ENCODE measurements at regions not wholly inside any gene's neighbourhood (a gene's known extent, or its start where the extent isn't known, plus 50 kb on each side); places are given as distances from the start of the nearest gene placed in this dataset.

DNA sequence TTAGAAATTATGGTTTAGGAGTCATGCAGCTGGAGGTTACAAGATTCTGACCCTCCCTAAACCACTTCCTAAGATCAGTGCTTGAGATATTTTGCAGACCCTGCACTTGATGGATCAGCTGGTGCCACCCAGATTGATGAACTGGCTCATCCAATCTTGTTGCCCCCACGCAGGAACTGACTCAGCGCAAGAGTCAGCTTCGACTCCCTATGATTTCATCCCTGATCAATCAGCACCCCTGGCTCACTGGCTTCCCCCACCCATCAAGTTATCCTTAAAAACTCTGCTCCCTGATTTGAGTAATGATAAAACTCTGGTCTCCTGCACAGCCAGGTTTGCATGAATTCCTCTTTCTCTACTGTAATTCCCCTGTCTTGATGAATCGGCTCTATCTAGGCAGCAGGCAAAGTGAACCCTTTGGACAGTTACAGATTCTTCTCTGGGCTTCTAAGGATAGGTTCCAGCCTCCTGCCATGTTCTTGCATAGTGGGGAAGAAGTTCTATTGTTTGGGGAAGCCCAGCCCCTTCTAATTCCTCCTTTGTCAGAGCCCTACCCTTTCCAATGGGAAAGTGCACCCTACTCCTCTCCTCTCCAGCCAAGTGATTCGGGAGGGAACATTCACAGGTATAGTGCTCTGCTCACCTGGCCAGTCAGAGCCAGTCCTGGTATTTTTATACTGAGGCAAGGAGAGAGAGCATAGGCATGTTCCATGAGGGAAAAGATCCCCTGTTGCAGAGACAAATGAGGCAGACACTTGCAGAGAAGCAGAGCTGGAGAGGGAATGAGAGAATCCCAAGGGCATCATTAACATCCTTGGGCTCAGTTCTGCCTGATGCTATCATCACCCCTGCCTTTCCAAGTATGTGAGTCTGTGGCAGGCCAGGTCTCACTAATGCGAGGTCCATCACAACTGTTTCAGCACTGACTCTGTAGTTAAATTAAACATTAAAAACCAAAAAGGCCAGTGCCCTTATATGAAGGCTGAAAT lies 224.4 kb upstream of the GALNT17 start:
- DNase-seq = no peak

DNA sequence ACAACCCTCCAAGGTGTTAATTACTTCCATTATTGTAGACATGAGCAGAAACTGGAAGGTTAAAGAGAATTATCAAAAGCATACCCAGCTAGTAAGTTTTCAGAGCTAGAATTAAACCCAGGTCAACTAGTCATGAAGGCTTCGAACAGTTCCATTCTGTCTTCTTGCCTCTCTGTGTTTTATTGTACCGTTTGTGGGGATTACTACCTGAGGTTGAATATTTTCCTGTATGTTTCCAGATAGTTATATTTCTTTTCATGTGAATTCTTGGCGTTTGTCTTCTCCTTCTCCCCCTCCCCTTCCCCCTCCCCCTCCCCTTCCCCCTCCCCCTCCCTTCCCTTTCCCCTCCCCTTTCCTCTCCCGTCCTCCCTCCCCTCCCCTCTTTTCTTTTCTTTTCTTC lies 218.0 kb upstream of the GALNT17 start:
- DNase-seq = no peak

DNA sequence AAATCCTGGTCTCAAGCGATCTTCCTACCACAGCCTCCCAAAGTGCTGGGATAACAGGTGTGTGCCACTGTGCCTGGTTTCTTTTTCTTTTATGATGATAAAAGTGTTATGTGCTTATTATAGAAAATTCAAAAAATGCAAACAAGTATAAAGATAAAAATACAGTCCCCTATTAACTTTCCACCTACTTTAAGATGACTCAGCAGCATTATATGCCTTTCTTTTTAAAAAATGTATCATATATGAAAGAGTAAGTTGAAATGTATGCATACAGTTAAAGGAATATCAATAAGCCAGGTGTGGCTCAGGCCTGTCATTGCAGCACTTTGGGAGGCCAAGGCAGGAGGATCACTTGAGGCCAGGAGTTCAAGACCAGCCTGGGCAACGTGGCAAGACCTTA lies 216.9 kb upstream of the GALNT17 start:
- DNase-seq = no peak

DNA sequence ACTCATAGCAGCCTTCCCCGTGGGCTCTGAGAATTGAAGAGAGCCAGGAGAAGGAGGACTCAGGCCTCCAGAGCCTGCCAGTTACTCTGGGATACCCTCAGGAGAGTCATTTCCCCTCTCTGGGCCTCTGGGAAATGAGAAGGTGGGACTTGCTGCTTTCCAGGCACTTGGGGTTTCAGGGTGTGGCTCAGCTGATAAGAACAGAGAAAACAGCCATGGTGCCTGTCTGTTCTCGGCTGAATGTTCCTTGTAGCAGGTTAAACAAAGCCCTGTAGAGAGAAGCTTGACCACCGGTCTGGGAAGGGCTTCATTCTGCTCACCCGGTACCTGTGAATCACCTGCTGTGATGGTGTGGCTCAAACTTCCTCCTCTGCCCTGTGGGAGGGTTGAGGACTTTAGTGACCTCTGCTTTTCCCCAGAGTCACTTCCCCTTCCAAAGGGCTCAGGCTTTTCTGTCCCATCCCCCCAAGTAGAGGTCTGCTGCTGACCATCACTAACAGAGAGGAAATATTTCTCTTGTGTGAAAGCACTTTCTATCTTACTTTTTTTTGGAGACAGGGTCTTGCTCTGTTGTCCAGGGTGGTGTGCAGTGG lies 212.4 kb upstream of the GALNT17 start:
- DNase-seq = no peak

DNA sequence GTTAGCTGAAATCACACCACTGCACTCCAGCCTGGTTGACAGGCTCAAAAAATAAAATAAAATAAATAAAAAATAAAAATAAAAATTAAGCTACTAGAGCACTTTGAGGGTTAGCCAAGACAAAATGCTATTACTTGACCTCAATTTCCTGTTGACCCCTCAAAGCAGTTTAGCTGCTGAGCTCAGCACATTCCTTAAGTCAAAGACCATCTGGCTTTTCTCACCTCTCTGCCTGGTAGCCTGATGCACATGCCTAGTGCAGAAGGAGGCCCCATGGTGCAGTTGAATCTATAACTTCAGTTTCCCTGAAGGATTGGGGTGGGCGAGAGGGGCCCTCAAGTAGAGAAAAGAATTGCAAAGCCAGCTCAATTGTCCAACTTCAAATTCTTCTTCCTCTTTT lies 211.1 kb upstream of the GALNT17 start:
- no peak for DNase-seq

DNA sequence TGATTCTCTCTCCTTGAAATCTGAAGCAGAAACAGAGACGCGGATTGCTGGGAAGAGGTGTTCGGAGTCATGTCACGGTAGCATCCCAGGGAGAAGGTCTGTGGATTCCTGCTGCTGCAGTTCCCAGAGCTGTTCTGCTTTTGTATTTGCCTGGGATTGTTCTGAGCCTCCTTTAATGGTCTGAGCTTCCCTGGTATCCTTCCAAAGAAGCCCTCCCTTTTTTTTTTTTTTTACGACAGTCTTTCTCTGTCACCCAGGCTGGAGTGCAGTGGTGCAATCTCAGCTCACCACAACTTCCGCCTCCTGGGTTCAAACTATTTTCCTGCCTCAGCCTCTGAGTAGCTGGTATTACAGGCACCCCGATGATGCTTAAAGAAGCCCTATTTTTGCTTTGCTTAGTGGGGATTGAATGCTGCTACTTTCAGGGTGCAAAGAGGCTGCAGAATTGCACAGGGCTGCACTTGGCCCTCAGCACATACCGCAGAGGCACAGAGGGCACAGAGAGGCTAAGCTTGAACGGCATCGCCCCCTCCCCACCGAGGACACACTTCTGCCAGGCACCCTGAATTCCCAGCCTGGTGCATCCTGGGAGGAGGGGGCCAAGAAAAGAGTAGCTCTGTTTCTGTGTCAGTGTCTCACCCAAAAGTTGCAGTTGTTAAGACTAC lies 208.6 kb upstream of the GALNT17 start:
- DNase-seq = no peak

DNA sequence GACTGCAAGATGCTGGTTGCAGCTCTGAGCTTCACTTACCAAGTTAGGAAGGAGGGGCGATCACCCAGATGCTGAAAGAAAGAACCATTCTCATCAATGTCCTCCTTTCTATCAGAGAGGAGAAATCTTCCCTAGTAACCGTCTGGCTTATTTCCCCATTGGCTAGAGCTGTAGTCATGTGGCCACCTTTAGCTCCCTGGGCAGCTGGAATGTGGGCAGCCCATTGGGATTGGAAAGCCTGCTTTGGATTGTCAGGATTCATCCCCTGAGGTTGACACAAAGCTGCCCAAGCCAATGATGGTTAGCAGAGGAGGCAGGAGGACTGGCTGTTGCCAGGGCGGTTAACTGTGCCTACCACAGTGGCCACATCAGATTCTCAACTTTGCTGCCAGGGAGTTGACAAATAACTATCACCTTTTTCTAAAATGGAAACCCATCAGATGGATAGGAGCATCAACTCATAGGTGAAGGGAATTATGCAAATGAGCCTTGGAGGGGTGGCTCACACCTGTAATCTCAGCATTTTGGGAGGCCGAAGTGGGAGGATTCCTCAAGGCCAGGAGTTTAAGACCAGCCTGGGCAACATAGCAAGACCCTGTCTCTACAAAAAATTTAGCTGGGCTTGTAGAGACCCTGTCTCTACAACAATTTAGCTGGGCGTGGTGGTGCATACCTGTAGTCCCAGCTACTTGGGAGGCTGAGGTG lies 206.4 kb upstream of the GALNT17 start:
- no peak for DNase-seq

DNA sequence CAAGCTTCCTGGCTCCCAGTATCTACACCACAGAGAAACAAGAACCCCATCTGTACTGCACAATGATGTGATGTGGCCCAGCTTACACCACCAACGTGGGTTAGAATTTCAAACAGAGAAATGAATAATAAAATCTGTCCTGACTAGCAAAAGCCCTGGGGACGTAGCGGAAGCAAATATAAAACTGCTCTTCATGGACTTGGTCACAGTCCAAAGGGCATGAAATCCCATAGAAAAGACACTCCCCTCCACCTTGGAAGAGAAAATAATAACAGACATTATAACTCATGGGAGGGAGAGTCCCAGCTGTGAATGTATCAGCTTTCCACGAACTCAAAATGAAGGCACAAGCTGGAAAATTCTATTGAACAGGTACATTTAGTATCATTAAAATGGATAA lies 205.3 kb upstream of the GALNT17 start:
- DNase-seq = no peak

DNA sequence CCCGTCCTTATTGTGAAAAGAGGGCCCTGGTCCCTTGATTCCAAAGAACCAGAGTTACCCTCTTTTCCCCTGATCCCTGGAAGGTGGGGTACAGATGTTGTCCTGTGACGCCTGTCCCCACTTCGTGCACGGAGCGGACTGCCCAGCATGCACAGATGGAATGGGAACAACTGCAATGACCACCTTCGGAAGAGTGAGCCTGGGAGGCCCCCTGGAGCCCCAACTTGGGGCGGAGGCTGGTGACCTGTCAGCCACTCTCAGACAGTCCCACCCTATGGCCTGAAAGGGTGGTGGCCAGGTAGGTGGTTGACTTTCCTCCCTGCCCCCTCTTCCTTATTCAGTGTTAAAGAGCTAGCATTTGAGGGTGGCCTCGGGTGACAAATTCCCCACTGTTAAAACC lies 196.6 kb upstream of the GALNT17 start:
- no peak for DNase-seq

DNA sequence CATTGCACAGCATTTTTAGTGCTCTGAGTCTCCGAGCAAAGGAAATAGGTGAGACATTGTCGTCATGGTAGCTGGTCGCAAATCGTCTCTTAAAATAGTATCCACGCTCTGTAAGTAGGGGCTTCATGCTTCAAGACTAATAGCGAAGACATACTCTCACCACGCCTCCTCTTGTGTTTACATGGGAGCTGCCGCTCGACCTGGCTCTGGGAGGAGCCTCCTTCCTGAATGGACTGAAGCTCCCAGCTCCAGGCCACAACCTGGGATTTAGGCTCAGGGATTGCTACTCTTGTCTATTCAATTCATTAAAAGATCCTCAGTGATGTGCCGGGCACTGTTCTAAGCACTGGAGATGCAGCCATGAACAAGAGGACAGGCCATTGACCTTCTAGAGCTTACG lies 196.1 kb upstream of the GALNT17 start:
- no peak for DNase-seq

DNA sequence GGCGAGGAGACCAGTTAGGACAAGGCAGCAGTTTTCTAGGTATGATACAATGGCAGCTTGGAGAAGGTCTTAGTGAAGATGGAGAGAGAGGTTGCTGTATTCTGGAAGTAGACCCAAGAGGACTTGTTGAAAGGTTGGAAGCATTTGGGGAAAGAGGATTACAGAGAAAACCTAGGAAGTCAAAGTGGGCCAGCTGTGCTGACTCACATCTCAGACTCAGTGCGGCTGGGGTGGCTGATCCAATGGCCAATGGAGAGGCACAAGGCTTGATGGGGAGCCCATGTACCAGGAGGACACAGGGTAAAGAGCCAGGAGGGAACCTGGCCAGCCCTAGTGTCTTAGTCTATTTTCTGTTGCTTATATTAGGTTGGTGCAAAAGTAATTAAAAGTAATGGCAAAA lies 194.5 kb upstream of the GALNT17 start:
- no peak for DNase-seq

DNA sequence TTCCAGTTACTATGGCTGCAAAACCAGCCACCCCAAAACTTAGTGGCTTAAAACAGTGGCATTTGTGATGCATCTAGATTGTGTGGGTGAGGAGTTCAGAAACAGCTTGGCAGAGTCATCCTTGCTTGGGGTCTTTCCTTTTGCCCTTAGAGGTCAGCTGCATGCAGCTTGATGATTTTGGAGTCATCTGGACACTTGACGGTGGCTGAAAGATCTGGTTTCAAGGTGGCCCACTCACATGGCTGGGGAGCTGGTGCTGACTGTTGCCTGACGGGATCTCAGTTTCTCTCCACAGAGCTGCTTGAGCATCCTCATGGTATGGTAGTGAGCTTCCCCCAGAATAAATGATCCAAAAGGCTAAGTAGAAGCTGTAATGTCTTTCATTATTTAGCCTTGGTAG lies 191.3 kb upstream of the GALNT17 start:
- no peak for DNase-seq

DNA sequence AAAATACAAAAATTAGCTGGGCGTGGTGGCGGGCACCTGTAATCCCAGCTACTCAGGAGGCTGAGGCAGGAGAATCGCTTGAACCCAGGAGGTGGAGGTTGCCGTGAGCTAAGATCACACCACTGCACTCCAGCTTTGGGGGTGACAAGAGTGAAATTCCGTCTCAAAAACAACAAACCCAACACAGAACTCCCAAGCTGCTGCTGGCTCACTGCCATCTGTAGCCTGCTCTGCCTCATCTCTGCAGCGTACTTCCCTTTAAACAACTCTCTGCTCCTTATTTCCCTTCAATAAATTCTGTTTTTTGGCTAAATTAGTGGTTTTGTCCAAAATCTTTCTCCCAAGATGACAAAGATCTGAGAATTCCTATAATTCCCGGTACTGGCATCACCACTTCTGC lies 189.2 kb upstream of the GALNT17 start:
- no peak for DNase-seq

DNA sequence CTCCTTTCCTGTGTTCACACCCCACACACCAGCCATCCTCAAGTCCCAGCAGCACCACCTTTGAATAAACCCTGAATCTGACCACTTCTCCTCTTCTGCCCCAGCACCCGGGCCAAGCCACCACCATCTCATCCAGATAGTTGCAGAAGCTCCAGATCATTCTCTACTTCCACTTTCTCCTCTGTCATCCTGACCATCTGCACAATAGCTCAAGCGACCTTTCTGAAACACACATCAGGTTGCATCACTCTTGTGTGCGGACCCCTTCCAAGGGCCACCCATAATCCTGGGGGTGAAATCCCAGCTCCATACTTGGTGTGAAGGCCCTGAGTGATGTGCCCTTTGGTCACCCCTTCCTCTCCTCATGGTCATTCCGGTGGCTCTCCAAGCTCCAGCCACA lies 187.4 kb upstream of the GALNT17 start:
- DNase-seq = no peak

DNA sequence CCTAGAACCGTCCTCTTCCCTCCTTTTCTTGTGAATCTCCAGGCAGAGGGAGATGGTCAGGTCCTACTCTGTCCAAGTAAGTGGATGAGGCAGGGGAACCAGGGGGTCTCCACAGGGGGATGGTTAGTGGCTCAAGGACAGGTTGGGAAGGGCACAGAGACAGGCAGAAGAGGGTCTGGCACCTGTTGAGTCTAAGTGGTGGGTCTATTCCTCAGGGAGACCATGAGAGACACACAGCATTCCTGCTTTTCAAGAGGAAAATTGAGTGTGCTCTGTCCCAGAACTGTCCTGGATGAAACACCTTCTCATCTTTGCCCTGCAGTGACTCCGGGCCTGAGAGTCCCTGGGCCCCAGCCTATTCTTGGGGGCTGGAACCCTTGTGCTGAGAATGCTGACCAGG lies 184.8 kb upstream of the GALNT17 start:
- DNase-seq = no peak

DNA sequence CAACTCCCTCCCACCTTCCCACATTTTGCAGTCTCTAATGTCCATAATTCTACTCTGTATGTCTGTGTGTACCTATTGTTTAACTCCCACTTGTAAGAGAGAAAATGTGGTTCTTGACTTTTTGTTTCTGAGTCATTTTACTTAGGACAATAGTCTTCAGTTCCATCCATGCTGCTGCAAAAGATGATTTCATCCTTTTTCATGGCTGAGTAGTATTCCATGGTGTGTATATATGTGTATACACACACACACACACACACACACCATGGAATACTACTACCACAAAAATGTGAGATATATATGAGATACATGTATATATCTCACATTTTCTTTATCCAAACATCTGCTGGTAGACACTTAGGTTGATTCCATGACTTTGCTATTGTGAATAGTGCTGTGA lies 182.1 kb upstream of the GALNT17 start:
- DNase-seq = no peak

DNA sequence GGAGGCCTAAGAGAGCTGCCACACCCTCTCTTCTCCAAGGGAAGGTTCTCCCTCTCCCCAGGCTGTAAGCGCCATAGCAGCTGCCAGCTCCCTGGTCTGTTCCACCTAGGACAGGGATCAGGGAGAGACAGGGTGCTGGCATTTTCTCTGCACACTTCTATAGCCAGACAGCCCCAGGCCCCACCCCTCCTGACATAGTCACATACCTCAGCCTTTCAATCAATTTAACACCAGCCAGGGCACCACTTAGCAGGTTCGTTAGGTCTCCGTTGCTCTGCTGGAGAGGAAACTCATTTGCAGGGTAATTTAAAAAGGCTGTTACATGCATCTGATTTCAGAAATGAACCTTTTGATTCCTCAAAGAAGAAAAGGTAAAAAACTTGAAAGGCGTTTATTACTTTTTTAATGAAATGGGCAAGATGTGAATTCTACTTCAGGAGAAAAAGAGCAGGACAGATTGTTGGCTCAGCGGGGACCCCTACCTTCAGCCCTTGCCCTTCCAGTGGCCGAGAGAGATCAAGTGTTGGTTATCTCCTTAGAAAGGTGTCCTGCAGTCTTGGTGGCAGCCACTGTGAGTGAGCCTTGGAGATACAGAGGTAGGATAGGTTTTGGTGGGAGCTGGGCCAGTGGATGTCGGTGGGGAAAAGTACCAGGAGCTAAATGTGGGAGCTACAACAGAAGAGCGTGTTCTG lies 180.5 kb upstream of the GALNT17 start:
- no peak for DNase-seq

DNA sequence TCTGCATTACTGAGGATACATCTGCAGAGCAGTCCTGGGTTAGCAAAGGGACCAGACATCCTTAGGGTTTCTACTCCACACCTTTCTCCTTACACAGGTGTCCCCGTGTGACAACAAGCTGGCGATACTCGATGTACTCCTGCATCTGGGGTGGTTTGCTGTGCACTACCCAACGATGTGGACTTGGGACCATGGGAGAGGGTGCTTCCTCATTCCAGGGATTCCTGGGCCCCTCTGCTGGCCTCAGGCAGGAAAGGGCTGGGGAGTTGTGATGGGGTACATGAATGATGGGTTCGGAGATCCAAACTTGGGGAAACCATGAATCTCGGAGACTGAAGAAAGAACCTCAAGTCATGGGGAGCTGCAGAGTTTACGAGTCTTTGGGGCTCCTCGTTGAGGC lies 179.6 kb upstream of the GALNT17 start:
- no peak for DNase-seq

DNA sequence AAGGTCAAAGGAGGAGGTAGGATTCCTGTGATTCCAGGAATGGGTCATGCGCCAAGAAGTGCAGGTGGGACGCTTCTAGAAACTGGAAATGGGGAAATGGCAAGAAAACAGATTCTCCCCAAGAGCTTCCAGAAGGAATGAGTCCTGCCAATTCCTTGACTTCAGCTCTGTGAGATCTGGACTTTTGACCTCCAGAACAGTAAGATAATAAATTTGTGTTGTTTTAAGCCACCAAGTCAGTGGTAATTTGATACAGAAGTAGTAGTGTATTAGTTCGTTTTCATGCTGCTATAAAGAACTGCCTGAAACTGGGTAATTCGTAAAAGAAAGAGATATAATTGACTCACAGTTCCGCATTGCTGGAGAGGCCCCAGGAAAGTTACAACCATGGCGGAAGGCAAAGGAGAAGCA lies 178.6 kb upstream of the GALNT17 start:
- DNase-seq = no peak

DNA sequence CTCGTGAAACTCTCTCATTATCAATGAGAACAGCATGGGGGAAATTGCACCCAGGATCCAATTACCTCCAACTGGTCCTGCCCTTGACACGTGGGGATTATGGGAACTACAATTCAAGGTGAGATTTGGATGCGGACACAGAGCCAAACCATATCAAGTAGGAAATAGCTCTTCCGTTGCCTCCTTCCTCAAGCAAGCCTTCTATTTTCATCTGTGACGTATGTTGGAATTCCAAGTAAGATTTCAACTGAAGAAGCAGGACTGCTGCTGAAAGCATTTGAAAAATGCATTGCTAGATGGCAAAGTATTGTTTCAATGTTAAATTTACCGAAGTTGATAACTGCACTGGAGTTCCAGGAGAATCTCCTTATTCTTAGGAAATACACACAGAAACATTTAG lies 178.1 kb upstream of the GALNT17 start:
- no peak for DNase-seq

DNA sequence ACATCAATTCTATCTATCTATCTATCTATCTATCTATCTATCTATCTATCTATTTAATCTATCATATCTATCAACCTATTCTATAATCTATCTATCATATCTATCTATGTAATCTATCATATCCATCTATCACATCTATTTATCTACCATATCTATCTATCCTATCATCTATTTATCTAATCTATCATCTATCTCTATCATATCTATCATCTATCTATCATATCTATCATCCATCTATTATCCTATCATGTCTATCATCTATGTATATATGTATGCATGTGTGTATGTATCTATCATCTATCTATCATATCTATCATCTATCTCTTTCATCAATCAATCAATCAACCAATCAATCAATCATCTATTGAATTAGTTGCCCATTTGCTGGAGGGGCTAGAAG lies 159.3 kb upstream of the GALNT17 start:
- no peak for DNase-seq

DNA sequence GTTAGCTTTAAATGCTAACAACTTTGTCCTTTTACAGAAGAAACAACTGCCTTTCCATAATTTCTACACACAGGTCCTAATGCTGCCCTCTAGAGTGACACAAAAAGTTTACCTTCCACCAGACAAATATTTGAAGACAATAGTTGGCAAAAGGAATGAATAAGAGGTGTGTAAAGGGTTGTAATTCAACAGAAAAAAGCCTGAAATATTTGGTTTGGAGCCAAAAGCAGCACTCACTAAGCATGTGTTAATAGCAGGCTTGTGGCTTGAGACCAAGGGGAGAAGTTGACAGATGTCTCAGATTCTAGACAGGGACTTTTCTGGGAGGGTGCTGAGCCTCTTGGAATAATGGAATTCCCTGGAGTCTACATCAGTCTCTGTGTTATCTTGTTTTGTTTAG lies 156.2 kb upstream of the GALNT17 start:
- DNase-seq = no peak

DNA sequence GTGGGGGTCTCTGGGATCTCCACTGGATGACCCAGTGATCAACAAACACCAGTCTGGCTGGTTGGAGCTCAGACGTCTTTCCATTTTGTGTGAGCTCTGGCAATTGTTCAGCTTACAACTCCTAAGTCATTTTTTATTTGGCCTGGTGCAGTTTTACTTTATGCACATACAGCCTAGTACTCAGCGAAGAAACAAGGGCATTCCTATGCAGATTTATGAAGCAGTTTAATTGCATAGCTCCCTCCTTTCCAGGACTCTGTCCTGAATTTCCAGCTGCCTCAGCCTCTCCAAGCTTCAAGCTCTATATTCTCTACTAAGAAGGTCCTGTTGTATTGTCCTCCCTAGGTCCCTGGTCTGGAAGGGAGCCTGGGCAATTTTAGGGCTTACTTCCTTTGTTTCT lies 145.6 kb upstream of the GALNT17 start:
- DNase-seq = no peak

All from CD4-positive, alpha-beta T cell treated with Interleukin-4 for 1 hour (primary cell).